ENCODE measurements at regions not wholly inside any gene's neighbourhood (a gene's known extent, or its start where the extent isn't known, plus 50 kb on each side); places are given as distances from the start of the nearest gene placed in this dataset.

GRCh38 chr13:21949818-21950429, 279.1 kb downstream of the FGF9 start:
- no peak for DNase-seq (ENCODE audit: low spot score)
- H3K4me1 ChIP-seq, result no peaks in the 10 kb centered on the region
- no peaks in the 10 kb centered on the region for H3K36me3 ChIP-seq
- TF ChIP-seq CTCF (IDR thresholded peaks at IDR 0.05), result no peak
- no peak overlapping the region for H3K4me3 ChIP-seq
- no peak overlapping the region for H3K27ac ChIP-seq
- peaks cover 0 to 9% of the 10 kb centered on the region in 2 donors for H3K9me3 ChIP-seq
- no peaks in the 10 kb centered on the region for H3K27me3 ChIP-seq

GRCh38 chr13:21956666-21957065, 285.8 kb downstream of the FGF9 start:
- no peak for DNase-seq (ENCODE audit: low spot score)
- TF ChIP-seq CTCF (IDR thresholded peaks at IDR 0.05), result no peak
- Histone ChIP-seq H3K27ac (no peak overlapping the region), H3K9me3 (peaks cover 0 to 2% of the 10 kb centered on the region in 2 donors), H3K27me3 (no peaks in the 10 kb centered on the region), H3K4me3 (no peak overlapping the region), H3K4me1 (no peaks in the 10 kb centered on the region), H3K36me3 (no peaks in the 10 kb centered on the region)

GRCh38 chr13:21957833-21958232, 287.0 kb downstream of the FGF9 start:
- H3K27ac ChIP-seq, result no peak overlapping the region
- no peaks in the 10 kb centered on the region for H3K27me3 ChIP-seq
- no peaks in the 10 kb centered on the region for H3K4me1 ChIP-seq
- peaks cover 0 to 7% of the 10 kb centered on the region in 2 donors for H3K9me3 ChIP-seq
- DNase-seq (ENCODE audit: low spot score), result no peak
- H3K36me3 ChIP-seq, result no peaks in the 10 kb centered on the region
- TF ChIP-seq CTCF (IDR thresholded peaks at IDR 0.05), result no peak
- no peak overlapping the region for H3K4me3 ChIP-seq

- no peaks in the 10 kb centered on the region for H3K4me1 ChIP-seq
- H3K9me3 ChIP-seq, result peaks cover 0 to 7% of the 10 kb centered on the region in 2 donors
- H3K4me3 ChIP-seq, result no peak overlapping the region
- no peak for TF ChIP-seq CTCF (IDR thresholded peaks at IDR 0.05)
- no peaks in the 10 kb centered on the region for H3K27me3 ChIP-seq
- H3K36me3 ChIP-seq, result no peaks in the 10 kb centered on the region
- no peak overlapping the region for H3K27ac ChIP-seq
- DNase-seq (ENCODE audit: low spot score), result no peak
Observed at GRCh38 chr13:21960108-21960507, 289.2 kb downstream of the FGF9 start.

- TF ChIP-seq CTCF (IDR thresholded peaks at IDR 0.05), result no peak
- H3K9me3 ChIP-seq, result peaks cover 0 to 7% of the 10 kb centered on the region in 2 donors
- no peak for DNase-seq (ENCODE audit: low spot score)
- H3K4me1 ChIP-seq, result no peaks in the 10 kb centered on the region
- no peak overlapping the region for H3K4me3 ChIP-seq
- no peaks in the 10 kb centered on the region for H3K36me3 ChIP-seq
- no peaks in the 10 kb centered on the region for H3K27me3 ChIP-seq
- H3K27ac ChIP-seq, result no peak overlapping the region
Observed at GRCh38 chr13:21964686-21965085, 293.8 kb downstream of the FGF9 start.

- Histone ChIP-seq H3K4me1 (no peaks in the 10 kb centered on the region), H3K27me3 (no peaks in the 10 kb centered on the region), H3K9me3 (peaks cover 0 to 7% of the 10 kb centered on the region in 2 donors), H3K27ac (no peak overlapping the region), H3K36me3 (no peaks in the 10 kb centered on the region), H3K4me3 (no peak overlapping the region)
- DNase-seq (ENCODE audit: low spot score), result no peak
- no peak for TF ChIP-seq CTCF (IDR thresholded peaks at IDR 0.05)
Observed at GRCh38 chr13:21965095-21965494, 294.2 kb downstream of the FGF9 start.

Data from right atrium auricular region (tissue), 2 donors.